Lung (tissue), 11 donors: ENCODE measurements at regions not wholly inside any gene's neighbourhood (a gene's known extent, or its start where the extent isn't known, plus 50 kb on each side); places are given as distances from the start of the nearest gene placed in this dataset.
A peak's percentile ranks its signal among the peaks of the same experiment; 100 is the strongest.

ENCODE experiments used
- ATAC-seq: fragments of 200-7000 bp; cut with Tn5 transposase; one replicate; pipeline ENCODE4 v1.9.1; 2020; ENCODE audit warnings: moderate number of reproducible peaks; ENCODE audit not compliant: insufficient read depth, low FRiP score
- DNase-seq, 3 donors: peaks; one replicate each; pipeline ENCODE4 v3.0.0-alpha.2; 2013 to 2017
- H3K27ac ChIP-seq, 2 donors: one replicate each; pipeline ENCODE4 v1.5.1; 2013; ENCODE audit warnings: mild to moderate bottlenecking in 2 of 2, moderate library complexity in 2 of 2, control low read depth in 1 of 2, inconsistent platforms in 1 of 2, low read depth in 1 of 2, low read length in 1 of 2
- H3K27me3 ChIP-seq, 3 donors: one replicate each; pipeline ENCODE4 v1.5.1; 2013; ENCODE audit warnings: low read length in 2 of 3; ENCODE audit not compliant: control insufficient read depth in 3 of 3, insufficient read depth in 3 of 3
- H3K36me3 ChIP-seq, 4 donors: one replicate each; pipeline ENCODE4 v1.5.1; 2013; ENCODE audit warnings: low read length in 4 of 4, mild to moderate bottlenecking in 1 of 4, moderate library complexity in 1 of 4; ENCODE audit not compliant: control insufficient read depth in 4 of 4, insufficient read depth in 4 of 4
- H3K4me1 ChIP-seq, 5 donors: one replicate each; pipeline ENCODE4 v1.5.1; 2013; ENCODE audit warnings: low read length in 5 of 5, mild to moderate bottlenecking in 2 of 5, moderate library complexity in 1 of 5; ENCODE audit not compliant: control insufficient read depth in 5 of 5, insufficient read depth in 5 of 5
- H3K4me3 ChIP-seq: one replicate; pipeline ENCODE4 v1.5.1; 2013; ENCODE audit warnings: mild to moderate bottlenecking, control low read depth, moderate library complexity
- H3K9ac ChIP-seq, 2 donors: one replicate each; pipeline ENCODE4 v1.5.1; 2013; ENCODE audit warnings: low read length in 2 of 2, control low read depth in 1 of 2; ENCODE audit not compliant: insufficient read depth in 1 of 2
- H3K9me3 ChIP-seq, 4 donors: one replicate each; pipeline ENCODE4 v1.5.1; 2013; ENCODE audit warnings: low read length in 3 of 4, mild to moderate bottlenecking in 1 of 4, moderate library complexity in 1 of 4; ENCODE audit not compliant: control insufficient read depth in 4 of 4, insufficient read depth in 3 of 4
- CTCF ChIP-seq: IDR thresholded peaks from 2 replicates; pipeline ENCODE4 v1.5.1; 2012; ENCODE audit warnings: mild to moderate bottlenecking; ENCODE audit errors: control extremely low read depth, extremely low read depth
- WGBS, 2 donors: extraction: QIAGEN DNeasy Blood & Tissue Kit; methylation state at CpG; one replicate each; pipeline ENCODE4 v1.1.7; 2013; 5-methylcytosine and 5-hydroxymethylcytosine counted together
- donor health status: control.
- donor health status: control.
- donor health status: Bipolar disorder and iron deficiency.
- donor health status: healthy.
- donor health status: DM: yes; HTN: yes; CAD: no.

GRCh38 chr13:97072297-97072696 is 78.0 kb upstream of the OXGR1 start:
- no peaks in the 10 kb centered on the region for H3K36me3 ChIP-seq
- H3K9me3 ChIP-seq = peaks cover 0 to 8% (median 0%) of the 10 kb centered on the region in 4 donors
- DNase-seq (no peak), ATAC-seq (no peak)
- WGBS, 2 donors = 63 to 82% methylated on average over 2 of the region's 2 CpGs
- H3K27me3 ChIP-seq = no peaks in the 10 kb centered on the region
- TF ChIP-seq CTCF = no peak
- no peak overlapping the region for H3K27ac ChIP-seq
- H3K4me1 ChIP-seq = peaks cover 0 to 14% (median 2%) of the 10 kb centered on the region in 5 donors
- no peak overlapping the region for H3K4me3 ChIP-seq
- no peak overlapping the region for H3K9ac ChIP-seq

GRCh38 chr13:97074618-97075017 is 80.3 kb upstream of the OXGR1 start:
- peaks cover 0 to 8% (median 0%) of the 10 kb centered on the region in 4 donors for H3K9me3 ChIP-seq
- H3K27ac ChIP-seq = no peak overlapping the region
- WGBS, 2 donors = 72 to 90% methylated on average over 1 of the region's 1 CpG
- no peak for TF ChIP-seq CTCF
- no peaks in the 10 kb centered on the region for H3K4me1 ChIP-seq
- no peak overlapping the region for H3K9ac ChIP-seq
- no peaks in the 10 kb centered on the region for H3K36me3 ChIP-seq
- no peaks in the 10 kb centered on the region for H3K27me3 ChIP-seq
- no peak for ATAC-seq
- no peak overlapping the region for H3K4me3 ChIP-seq
- DNase-seq = no peak

GRCh38 chr13:97076898-97077297 is 82.6 kb upstream of the OXGR1 start:
- Histone ChIP-seq H3K36me3 (no peaks in the 10 kb centered on the region), H3K27me3 (no peaks in the 10 kb centered on the region), H3K4me1 (no peaks in the 10 kb centered on the region), H3K9ac (no peak overlapping the region), H3K4me3 (no peak overlapping the region), H3K27ac (peak overlapping the region in 1 of 2 donors; percentile 56), H3K9me3 (peaks cover 0 to 8% (median 0%) of the 10 kb centered on the region in 4 donors)
- ATAC-seq = peak; percentile 47
- 28 to 62% methylated on average over 9 of the region's 9 CpGs for WGBS, 2 donors
- DNase-seq = peak in 1 of 3 donors; percentile 12
- no peak for TF ChIP-seq CTCF

GRCh38 chr13:97077341-97077740 is 83.1 kb upstream of the OXGR1 start:
- Histone ChIP-seq H3K27ac (no peak overlapping the region), H3K9ac (no peak overlapping the region)
- ATAC-seq = no peak

More at GRCh38 chr13:97077341-97077740, 83.1 kb upstream of the OXGR1 start:
- DNase-seq = no peak
- H3K36me3 ChIP-seq = no peaks in the 10 kb centered on the region
- peaks cover 0 to 8% (median 0%) of the 10 kb centered on the region in 4 donors for H3K9me3 ChIP-seq
- no peak for TF ChIP-seq CTCF
- H3K4me1 ChIP-seq = no peaks in the 10 kb centered on the region
- WGBS, 2 donors = 22 to 52% methylated on average over 1 of the region's 1 CpG
- H3K27me3 ChIP-seq = no peaks in the 10 kb centered on the region
- no peak overlapping the region for H3K4me3 ChIP-seq
